A549 (cell line): ENCODE measurements at regions not wholly inside any gene's neighbourhood (a gene's known extent, or its start where the extent isn't known, plus 50 kb on each side); places are given as distances from the start of the nearest gene placed in this dataset.

Experiments
- ATAC-seq, 2 experiments: fragments of 200-7000 bp in 1 of 2; fragments of >200 bp in 1 of 2; cut with Nextera tagmentation in 1 of 2; cut with Tn5 transposase in 1 of 2; 3 replicates each; pipeline versions ENCODE4 v1.8.0 to v1.9.1; 2018 to 2020; ENCODE audit warnings: mild to moderate bottlenecking in 1 of 2, moderate library complexity in 1 of 2
- CTCF ChIA-PET: fragments of 300-600 bp; sonication (Branson Sonifier 250); formaldehyde crosslinking; extraction: SDS; loops from one replicate; lab custom pipeline; 2021; ENCODE audit warnings: antibody characterized with exemption, inconsistent platforms; lab: Yijun Ruan, JAX
- POLR2A ChIA-PET: fragments of 350-600 bp; formaldehyde crosslinking; extraction: SDS; loops from one replicate; lab custom pipeline; 2021; ENCODE audit warnings: antibody characterized with exemption, inconsistent platforms; lab: Yijun Ruan, JAX
- DNase-seq, 2 experiments: peaks; one replicate each; pipeline versions ENCODE4 v3.0.0 to v3.0.0-alpha.2; 2011 to 2016; ENCODE audit warnings: low read depth in 1 of 2, low spot score in 1 of 2
- FAIRE-seq: peaks from 2 replicates; lab custom pipeline; 2011; peaks lifted over from hg19 to GRCh38; lab: Jason Lieb, UNC
- H3K27ac ChIP-seq, 2 experiments: fragments of >200 bp; sonication (Bioruptor Twin); formaldehyde crosslinking; 3 replicates each; pipeline ENCODE4 v1.5.1; 2016 to 2017
- H3K4me1 ChIP-seq: fragments of >200 bp; sonication (Bioruptor Twin); formaldehyde crosslinking; 3 replicates; pipeline ENCODE4 v1.6.1; 2016
- H3K4me2 ChIP-seq: fragments of >200 bp; sonication (Bioruptor Twin); formaldehyde crosslinking; 3 replicates; pipeline ENCODE4 v1.6.1; 2016
- H3K4me3 ChIP-seq: fragments of >200 bp; sonication (Bioruptor Twin); formaldehyde crosslinking; 3 replicates; pipeline ENCODE4 v1.5.1; 2016
- H3K9me3 ChIP-seq: fragments of >200 bp; sonication (Bioruptor Twin); formaldehyde crosslinking; 3 replicates; pipeline ENCODE4 v1.6.1; 2016
- BCL3 ChIP-seq: fragments of >200 bp; sonication (Bioruptor Twin); formaldehyde crosslinking; IDR thresholded peaks from 3 replicates; pipeline ENCODE4 v1.6.1; 2016
- CHD2 ChIP-seq: fragments of 150-350 bp; IDR thresholded peaks from 2 replicates; pipeline ENCODE4 v1.6.1; 2014; ENCODE audit warnings: low read length; ENCODE audit not compliant: partially characterized antibody
- CHD4 ChIP-seq: fragments of 200-600 bp; sonication (generic); IDR thresholded peaks from 2 replicates; pipeline ENCODE4 v1.6.1; 2016; ENCODE audit warnings: antibody characterized with exemption, mild to moderate bottlenecking, borderline replicate concordance
- EHF ChIP-seq: fragments of 250-450 bp; sonication (Bioruptor Pico); IDR thresholded peaks from 2 replicates; pipeline ENCODE4 v1.5.0; 2020; ENCODE audit warnings: mild to moderate bottlenecking
- EHMT2 ChIP-seq: fragments of 200-600 bp; sonication (generic); IDR thresholded peaks from 2 replicates; pipeline ENCODE4 v1.6.1; 2016; ENCODE audit warnings: antibody characterized with exemption, low read depth, mild to moderate bottlenecking, moderate library complexity
- EP300 ChIP-seq, 2 experiments: fragments of >200 bp; sonication (Bioruptor Twin); formaldehyde crosslinking; IDR thresholded peaks; 2 replicates in 1 of 2; 3 replicates in 1 of 2; pipeline ENCODE4 v1.6.1; 2016 to 2017
- FOSB ChIP-seq: fragments of 250-450 bp; sonication (Bioruptor Pico); IDR thresholded peaks from 2 replicates; pipeline ENCODE4 v1.5.0; 2020; ENCODE audit warnings: mild to moderate bottlenecking, moderate library complexity
- GATA3 ChIP-seq: IDR thresholded peaks from 2 replicates; pipeline ENCODE4 v1.6.1; 2012; ENCODE audit warnings: borderline replicate concordance
- HDAC2 ChIP-seq: fragments of 200-600 bp; sonication (generic); IDR thresholded peaks from 2 replicates; pipeline ENCODE4 v1.6.1; 2016
- MAX ChIP-seq: IDR thresholded peaks from 2 replicates; pipeline ENCODE4 v1.6.1; 2012
- NFE2L2 ChIP-seq: fragments of 150-350 bp; conservative IDR thresholded peaks from 2 replicates; pipeline ENCODE4 v1.6.1; 2014; ENCODE audit warnings: low read length
- NPAS2 ChIP-seq: fragments of 250-450 bp; sonication (Bioruptor Pico); IDR thresholded peaks from 2 replicates; pipeline ENCODE4 v1.8.0; 2022; ENCODE audit warnings: mild to moderate bottlenecking, moderate library complexity, borderline replicate concordance
- RCOR1 ChIP-seq: fragments of 150-350 bp; IDR thresholded peaks from 2 replicates; pipeline ENCODE4 v1.6.1; 2014; ENCODE audit warnings: antibody characterized with exemption, low read length, low read depth
- RFX5 ChIP-seq: fragments of 450-650 bp; IDR thresholded peaks from 2 replicates; pipeline ENCODE4 v1.7.1; 2014; ENCODE audit warnings: antibody characterized with exemption, mild to moderate bottlenecking, moderate library complexity
- ZC3H11A ChIP-seq: fragments of 450-650 bp; IDR thresholded peaks from 2 replicates; pipeline ENCODE4 v1.6.1; 2014; ENCODE audit warnings: antibody characterized with exemption, mild to moderate bottlenecking
- ZFP36 ChIP-seq: fragments of 450-650 bp; IDR thresholded peaks from 2 replicates; pipeline ENCODE4 v1.6.1; 2014; ENCODE audit warnings: borderline replicate concordance; ENCODE audit not compliant: partially characterized antibody
- WGBS: methylation state at CpG from one replicate; pipeline ENCODE4 v1.1.6; 2017; ENCODE audit errors: missing lambda C conversion rate; 5-methylcytosine and 5-hydroxymethylcytosine counted together
- TF ChIP-seq, protein P1 (sequence below): fragments of 250-450 bp; sonication (Bioruptor Pico); IDR thresholded peaks from 2 replicates; pipeline ENCODE4 v1.5.0; 2021; ENCODE audit warnings: mild to moderate bottlenecking, moderate library complexity, borderline replicate concordance
- TF ChIP-seq, protein P2 (sequence below): IDR thresholded peaks from 2 replicates; pipeline ENCODE4 v1.6.1; 2012
- TF ChIP-seq, protein P3 (sequence below): fragments of 200-600 bp; sonication (generic); IDR thresholded peaks from 2 replicates; pipeline ENCODE4 v1.6.1; 2016; ENCODE audit warnings: antibody characterized with exemption, mild to moderate bottlenecking, moderate library complexity

GRCh38 chr5:89827359-89827758 is 582.2 kb downstream of the CETN3 start:
- Histone ChIP-seq H3K4me3 (no peak overlapping the region), H3K27ac (no peak overlapping the region), H3K9me3 (no peaks in the 10 kb centered on the region), H3K4me1 (no peaks in the 10 kb centered on the region), H3K4me2 (no peak overlapping the region)
- ChIA-PET CTCF (interaction anchor here (0.9 kb wide), 1 partner anchor 1098 kb away, joined by 3 read pairs; no protein-coding TSS in a partner anchor), POLR2A (no interaction called here)
- FAIRE-seq (no peak), DNase-seq (no peak), ATAC-seq (no peak)
- WGBS: 38% methylated on average over 14 of the region's 14 CpGs
- TF ChIP-seq, protein P1, sequence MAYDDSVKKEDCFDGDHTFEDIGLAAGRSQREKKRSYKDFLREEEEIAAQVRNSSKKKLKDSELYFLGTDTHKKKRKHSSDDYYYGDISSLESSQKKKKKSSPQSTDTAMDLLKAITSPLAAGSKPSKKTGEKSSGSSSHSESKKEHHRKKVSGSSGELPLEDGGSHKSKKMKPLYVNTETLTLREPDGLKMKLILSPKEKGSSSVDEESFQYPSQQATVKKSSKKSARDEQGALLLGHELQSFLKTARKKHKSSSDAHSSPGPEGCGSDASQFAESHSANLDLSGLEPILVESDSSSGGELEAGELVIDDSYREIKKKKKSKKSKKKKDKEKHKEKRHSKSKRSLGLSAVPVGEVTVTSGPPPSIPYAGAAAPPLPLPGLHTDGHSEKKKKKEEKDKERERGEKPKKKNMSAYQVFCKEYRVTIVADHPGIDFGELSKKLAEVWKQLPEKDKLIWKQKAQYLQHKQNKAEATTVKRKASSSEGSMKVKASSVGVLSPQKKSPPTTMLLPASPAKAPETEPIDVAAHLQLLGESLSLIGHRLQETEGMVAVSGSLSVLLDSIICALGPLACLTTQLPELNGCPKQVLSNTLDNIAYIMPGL: no peak
- TF ChIP-seq MAX (no peak), BCL3 (no peak), RCOR1 (no peak), HDAC2 (no peak), GATA3 (no peak)
- TF ChIP-seq, protein P2, sequence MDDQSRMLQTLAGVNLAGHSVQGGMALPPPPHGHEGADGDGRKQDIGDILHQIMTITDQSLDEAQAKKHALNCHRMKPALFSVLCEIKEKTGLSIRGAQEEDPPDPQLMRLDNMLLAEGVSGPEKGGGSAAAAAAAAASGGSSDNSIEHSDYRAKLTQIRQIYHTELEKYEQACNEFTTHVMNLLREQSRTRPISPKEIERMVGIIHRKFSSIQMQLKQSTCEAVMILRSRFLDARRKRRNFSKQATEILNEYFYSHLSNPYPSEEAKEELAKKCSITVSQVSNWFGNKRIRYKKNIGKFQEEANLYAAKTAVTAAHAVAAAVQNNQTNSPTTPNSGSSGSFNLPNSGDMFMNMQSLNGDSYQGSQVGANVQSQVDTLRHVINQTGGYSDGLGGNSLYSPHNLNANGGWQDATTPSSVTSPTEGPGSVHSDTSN: no peak

- Histone ChIP-seq H3K4me2 (no peak overlapping the region), H3K4me1 (no peaks in the 10 kb centered on the region), H3K9me3 (no peaks in the 10 kb centered on the region), H3K27ac (no peak overlapping the region), H3K4me3 (no peak overlapping the region)
- 17% methylated on average over 8 of the region's 8 CpGs for WGBS
- no peak for TF ChIP-seq GATA3
- no peak for TF ChIP-seq ZFP36
- TF ChIP-seq HDAC2: no peak
- TF ChIP-seq RFX5: no peak
- DNase-seq: no peak
- FAIRE-seq: no peak
- POLR2A ChIA-PET: interaction anchor here (0.6 kb wide), 1 partner anchor 689 kb away, joined by 3 read pairs; no protein-coding TSS in a partner anchor
- no peak for ATAC-seq
- CTCF ChIA-PET: interaction anchor here (0.9 kb wide), 1 partner anchor 1098 kb away, joined by 3 read pairs; no protein-coding TSS in a partner anchor
Measured at GRCh38 chr5:89826938-89827337, 582.6 kb downstream of the CETN3 start.

DNA sequence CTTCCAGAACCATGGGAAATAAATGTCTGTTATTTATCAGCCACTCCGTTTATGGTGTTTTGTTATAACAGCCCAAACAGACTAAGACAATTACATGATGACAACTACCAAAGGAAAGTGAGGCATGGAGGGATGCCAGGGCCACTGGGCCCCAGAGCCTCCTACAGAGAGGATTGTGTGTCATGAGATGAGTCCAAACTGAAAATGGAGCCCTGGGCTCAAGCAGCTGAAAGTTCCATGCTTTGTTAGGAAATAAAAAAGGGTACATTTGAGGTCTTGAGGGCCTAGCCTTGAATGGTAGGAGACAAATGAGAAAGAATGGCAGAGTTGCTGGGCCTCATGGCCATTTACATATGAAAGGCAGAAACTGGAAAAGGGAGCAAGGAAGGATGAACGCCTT is 586.5 kb downstream of the CETN3 start:
- DNase-seq: no peak
- no peak overlapping the region for H3K4me2 ChIP-seq
- ChIA-PET CTCF (no interaction called here), POLR2A (no interaction called here)
- H3K9me3 ChIP-seq: no peaks in the 10 kb centered on the region
- no peak for TF ChIP-seq ZC3H11A
- no peak for TF ChIP-seq EHF (CRISPR knock-in tag)
- ATAC-seq: no peak
- H3K4me1 ChIP-seq: no peaks in the 10 kb centered on the region
- 8% methylated on average over 2 of the region's 2 CpGs for WGBS
- no peak overlapping the region for H3K27ac ChIP-seq
- no peak overlapping the region for H3K4me3 ChIP-seq
- no peak for FAIRE-seq

- Histone ChIP-seq H3K27ac (no peak overlapping the region), H3K4me3 (no peak overlapping the region), H3K4me1 (no peaks in the 10 kb centered on the region), H3K9me3 (no peaks in the 10 kb centered on the region), H3K4me2 (no peak overlapping the region)
- DNase-seq (no peak), FAIRE-seq (no peak), ATAC-seq (no peak)
- WGBS: 0% methylated on average over 4 of the region's 4 CpGs
- POLR2A ChIA-PET: no interaction called here
- CTCF ChIA-PET: no interaction called here
- TF ChIP-seq, protein P3, sequence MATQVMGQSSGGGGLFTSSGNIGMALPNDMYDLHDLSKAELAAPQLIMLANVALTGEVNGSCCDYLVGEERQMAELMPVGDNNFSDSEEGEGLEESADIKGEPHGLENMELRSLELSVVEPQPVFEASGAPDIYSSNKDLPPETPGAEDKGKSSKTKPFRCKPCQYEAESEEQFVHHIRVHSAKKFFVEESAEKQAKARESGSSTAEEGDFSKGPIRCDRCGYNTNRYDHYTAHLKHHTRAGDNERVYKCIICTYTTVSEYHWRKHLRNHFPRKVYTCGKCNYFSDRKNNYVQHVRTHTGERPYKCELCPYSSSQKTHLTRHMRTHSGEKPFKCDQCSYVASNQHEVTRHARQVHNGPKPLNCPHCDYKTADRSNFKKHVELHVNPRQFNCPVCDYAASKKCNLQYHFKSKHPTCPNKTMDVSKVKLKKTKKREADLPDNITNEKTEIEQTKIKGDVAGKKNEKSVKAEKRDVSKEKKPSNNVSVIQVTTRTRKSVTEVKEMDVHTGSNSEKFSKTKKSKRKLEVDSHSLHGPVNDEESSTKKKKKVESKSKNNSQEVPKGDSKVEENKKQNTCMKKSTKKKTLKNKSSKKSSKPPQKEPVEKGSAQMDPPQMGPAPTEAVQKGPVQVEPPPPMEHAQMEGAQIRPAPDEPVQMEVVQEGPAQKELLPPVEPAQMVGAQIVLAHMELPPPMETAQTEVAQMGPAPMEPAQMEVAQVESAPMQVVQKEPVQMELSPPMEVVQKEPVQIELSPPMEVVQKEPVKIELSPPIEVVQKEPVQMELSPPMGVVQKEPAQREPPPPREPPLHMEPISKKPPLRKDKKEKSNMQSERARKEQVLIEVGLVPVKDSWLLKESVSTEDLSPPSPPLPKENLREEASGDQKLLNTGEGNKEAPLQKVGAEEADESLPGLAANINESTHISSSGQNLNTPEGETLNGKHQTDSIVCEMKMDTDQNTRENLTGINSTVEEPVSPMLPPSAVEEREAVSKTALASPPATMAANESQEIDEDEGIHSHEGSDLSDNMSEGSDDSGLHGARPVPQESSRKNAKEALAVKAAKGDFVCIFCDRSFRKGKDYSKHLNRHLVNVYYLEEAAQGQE: no peak
- TF ChIP-seq CHD2 (no peak), RCOR1 (no peak), NPAS2 (CRISPR knock-in tag) (no peak), MAX (no peak), FOSB (CRISPR knock-in tag) (no peak), EHF (CRISPR knock-in tag) (no peak), NFE2L2 (no peak), CHD4 (no peak), EHMT2 (no peak), ZFP36 (no peak), EP300 (IDR thresholded peaks at IDR 0.05) (no peak)
- TF ChIP-seq, all 56 proteins: peak for 0
Measured at GRCh38 chr5:89817841-89818240, 591.7 kb downstream of the CETN3 start.
